ENCODE measurements at regions not wholly inside any gene's neighbourhood (a gene's known extent, or its start where the extent isn't known, plus 50 kb on each side); places are given as distances from the start of the nearest gene placed in this dataset.

- no peak for TF ChIP-seq POLR2A (IDR thresholded peaks at IDR 0.05)
- no peak for TF ChIP-seq CTCF (IDR thresholded peaks at IDR 0.05)
Observed at GRCh38 chr6:139977887-139978332, 603.5 kb upstream of the CITED2 start.
